ENCODE measurements at regions not wholly inside any gene's neighbourhood (a gene's known extent, or its start where the extent isn't known, plus 50 kb on each side); places are given as distances from the start of the nearest gene placed in this dataset.
"Not testable (repeated sequence)": the region's sequence is repeated elsewhere in the genome, so short reads cannot be mapped to it uniquely, and the experiment has no call there.

DNA sequence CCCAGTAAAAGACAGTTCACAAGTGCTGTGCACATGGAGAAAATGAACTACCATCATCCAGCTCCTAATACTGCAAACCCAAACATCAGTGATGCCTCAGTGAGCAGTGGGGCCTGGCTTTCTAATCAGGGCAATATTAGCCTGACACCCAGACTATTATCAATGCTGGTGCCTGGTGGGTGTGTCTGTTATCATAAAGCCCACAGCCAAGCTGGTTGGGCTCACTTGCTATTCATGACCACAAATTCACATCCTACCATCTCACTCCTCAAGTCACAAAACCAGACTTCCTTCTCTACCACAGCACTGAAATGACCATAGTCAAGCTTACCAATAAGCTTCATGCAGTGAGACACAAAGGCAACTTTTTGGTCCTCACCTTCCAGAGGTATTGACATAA is 180.8 kb upstream of the PLN start:
- POLR2A ChIA-PET: no interaction called here
- no peak for DNase-seq (ENCODE audit: low read depth, low spot score)
- CTCF ChIA-PET: no interaction called here
- no peak for TF ChIP-seq CTCF (IDR thresholded peaks at IDR 0.05; ENCODE audit: insufficient read depth, low read length, missing control alignments)
- H3K4me3 ChIP-seq (ENCODE audit: low read depth, low read length): no peak overlapping the region

GRCh38 chr6:118370722-118371121 is 177.4 kb upstream of the PLN start:
- H3K4me3 ChIP-seq (ENCODE audit: low read depth, low read length): no peak overlapping the region
- ChIA-PET POLR2A (no interaction called here), CTCF (no interaction called here)
- TF ChIP-seq CTCF (IDR thresholded peaks at IDR 0.05; ENCODE audit: insufficient read depth, low read length, missing control alignments): no peak
- no peak for DNase-seq (ENCODE audit: low read depth, low spot score)

DNA sequence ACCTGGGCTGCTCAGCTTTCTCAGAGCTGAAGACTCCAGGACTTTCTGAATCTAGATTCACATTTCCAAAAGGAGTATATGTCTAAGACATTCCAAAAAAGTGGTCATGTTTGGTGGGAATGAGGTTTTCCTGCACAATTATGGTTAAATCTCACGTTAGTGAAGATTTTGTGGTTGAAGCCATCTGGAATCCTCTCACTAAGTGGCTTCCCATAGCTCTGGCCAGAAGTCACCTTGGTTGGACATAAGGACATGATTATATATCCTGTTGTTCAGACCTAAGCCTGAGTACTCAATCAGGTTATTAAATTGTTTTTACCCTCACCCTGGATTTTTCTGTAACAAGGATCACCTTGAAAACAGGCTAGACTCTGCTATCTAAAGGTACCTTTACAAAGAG is 176.1 kb upstream of the PLN start:
- no peak for DNase-seq (ENCODE audit: low read depth, low spot score)
- no peak overlapping the region for H3K4me3 ChIP-seq (ENCODE audit: low read depth, low read length)
- no peak for TF ChIP-seq CTCF (IDR thresholded peaks at IDR 0.05; ENCODE audit: insufficient read depth, low read length, missing control alignments)
- ChIA-PET CTCF (no interaction called here), POLR2A (no interaction called here)

DNA sequence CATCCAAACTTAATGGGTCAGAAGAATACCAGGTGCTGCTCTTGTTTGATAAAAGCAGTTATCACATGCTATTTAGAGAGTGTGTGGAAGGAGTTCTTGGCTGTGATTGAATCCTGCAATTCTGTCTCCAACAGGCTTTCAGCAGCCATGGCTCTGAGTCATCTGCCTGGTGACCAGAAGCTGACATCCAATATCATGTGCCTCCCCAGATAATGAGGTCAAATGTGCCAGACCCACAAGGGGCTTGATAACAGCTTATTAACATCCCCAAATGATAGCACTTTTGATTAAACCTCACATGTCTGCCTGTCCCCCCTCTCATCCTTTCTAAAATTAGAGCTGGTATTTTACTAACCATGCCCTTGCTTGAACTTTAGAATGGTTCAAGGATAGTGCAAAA is 175.7 kb upstream of the PLN start:
- POLR2A ChIA-PET: no interaction called here
- CTCF ChIA-PET: no interaction called here

GRCh38 chr6:118377711-118378414 is 170.2 kb upstream of the PLN start:
- no peak for DNase-seq (ENCODE audit: low read depth, low spot score)
- no peak overlapping the region for H3K4me3 ChIP-seq (ENCODE audit: low read depth, low read length)
- POLR2A ChIA-PET: no interaction called here
- CTCF ChIA-PET: interaction anchor here (0.9 kb wide), 1 partner anchor 91 kb away, joined by 3 read pairs; no protein-coding TSS in a partner anchor
- TF ChIP-seq CTCF (IDR thresholded peaks at IDR 0.05; ENCODE audit: insufficient read depth, low read length, missing control alignments): no peak

More for the DNA sequence above, 175.7 kb upstream of the PLN start:
- no peak for DNase-seq (ENCODE audit: low read depth, low spot score)
- no peak overlapping the region for H3K4me3 ChIP-seq (ENCODE audit: low read depth, low read length)
- no peak for TF ChIP-seq CTCF (IDR thresholded peaks at IDR 0.05; ENCODE audit: insufficient read depth, low read length, missing control alignments)

- DNase-seq (ENCODE audit: low read depth, low spot score); CTCF ChIA-PET; POLR2A ChIA-PET: not testable (repeated sequence)
Observed at GRCh38 chr6:118380620-118381019, 167.5 kb upstream of the PLN start.

DNA sequence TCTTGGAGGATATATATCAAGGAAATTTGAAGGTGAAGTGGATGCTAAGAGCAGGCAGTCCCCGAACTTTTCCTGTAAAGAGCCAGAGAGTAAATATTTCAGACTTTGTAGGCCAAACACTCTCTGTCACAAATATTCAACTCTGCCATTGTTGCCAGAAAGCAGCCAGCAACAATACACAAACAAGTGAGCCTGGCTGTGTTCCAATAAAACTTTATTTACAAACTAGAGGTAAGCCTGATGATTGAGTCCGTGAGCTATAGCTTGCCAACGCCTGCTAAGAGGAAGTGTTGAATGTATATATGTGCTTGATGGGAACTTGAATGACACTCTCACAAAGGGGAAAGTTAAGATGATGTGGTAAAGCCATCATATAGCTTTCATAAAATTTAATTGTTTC is 166.0 kb upstream of the PLN start:
- POLR2A ChIA-PET: no interaction called here
- CTCF ChIA-PET: interaction anchor here (1.2 kb wide), 1 partner anchor 100 kb away, joined by 4 read pairs; no protein-coding TSS in a partner anchor
- no peak for DNase-seq (ENCODE audit: low read depth, low spot score)
- H3K4me3 ChIP-seq (ENCODE audit: low read depth, low read length): no peak overlapping the region
- TF ChIP-seq CTCF (IDR thresholded peaks at IDR 0.05; ENCODE audit: insufficient read depth, low read length, missing control alignments): no peak

More at GRCh38 chr6:118380620-118381019, 167.5 kb upstream of the PLN start:
- not testable (repeated sequence) for H3K4me3 ChIP-seq (ENCODE audit: low read depth, low read length)
